AG04449 (cell line): ENCODE measurements at regions not wholly inside any gene's neighbourhood (a gene's known extent, or its start where the extent isn't known, plus 50 kb on each side); places are given as distances from the start of the nearest gene placed in this dataset.

Source experiments
- CTCF ChIA-PET: fragments of 350-600 bp; formaldehyde crosslinking; extraction: SDS; loops from one replicate; lab custom pipeline; 2021; ENCODE audit warnings: antibody characterized with exemption; lab: Yijun Ruan, JAX
- POLR2A ChIA-PET: fragments of 400-600, 350-600 bp; formaldehyde crosslinking; extraction: SDS; loops from one replicate; lab custom pipeline; 2020; ENCODE audit warnings: antibody characterized with exemption, inconsistent platforms; lab: Yijun Ruan, JAX
- DNase-seq: peaks from one replicate; pipeline ENCODE4 v3.0.0-alpha.2; 2010; ENCODE audit warnings: low read depth, low spot score
- H3K4me3 ChIP-seq: 2 replicates; pipeline ENCODE4 v1.5.1; 2011; ENCODE audit warnings: low read depth, mild to moderate bottlenecking, control low read depth, low read length
- TF ChIP-seq, protein P1 (sequence below): IDR thresholded peaks from one replicate; pipeline ENCODE4 v1.5.1; 2011; ENCODE audit warnings: mild to moderate bottlenecking, moderate library complexity, low read length, control low read depth, inconsistent platforms; ENCODE audit not compliant: insufficient read depth; ENCODE audit errors: missing control alignments

DNA sequence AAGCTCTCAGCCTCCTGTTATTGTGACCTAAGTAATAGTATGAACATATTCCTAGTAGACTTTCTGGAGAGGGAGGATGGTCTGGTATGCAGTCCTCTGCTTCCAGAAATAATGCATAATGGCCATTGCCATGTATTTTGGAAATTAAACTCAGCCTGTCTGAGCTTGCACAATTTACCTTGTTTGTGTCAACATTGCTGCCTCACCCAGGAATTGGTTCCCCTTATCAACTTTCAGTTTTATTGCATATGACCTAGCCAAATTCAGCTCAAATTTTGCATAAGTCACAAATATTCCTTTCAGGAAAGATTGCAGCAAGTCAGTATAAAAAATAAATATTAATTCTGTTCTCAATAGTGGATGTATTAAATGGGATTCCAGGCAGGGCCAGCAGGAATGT is 101.9 kb upstream of the SLC5A9 start:
- CTCF ChIA-PET: no interaction called here
- no peak overlapping the region for H3K4me3 ChIP-seq
- no peak for DNase-seq
- TF ChIP-seq, protein P1, sequence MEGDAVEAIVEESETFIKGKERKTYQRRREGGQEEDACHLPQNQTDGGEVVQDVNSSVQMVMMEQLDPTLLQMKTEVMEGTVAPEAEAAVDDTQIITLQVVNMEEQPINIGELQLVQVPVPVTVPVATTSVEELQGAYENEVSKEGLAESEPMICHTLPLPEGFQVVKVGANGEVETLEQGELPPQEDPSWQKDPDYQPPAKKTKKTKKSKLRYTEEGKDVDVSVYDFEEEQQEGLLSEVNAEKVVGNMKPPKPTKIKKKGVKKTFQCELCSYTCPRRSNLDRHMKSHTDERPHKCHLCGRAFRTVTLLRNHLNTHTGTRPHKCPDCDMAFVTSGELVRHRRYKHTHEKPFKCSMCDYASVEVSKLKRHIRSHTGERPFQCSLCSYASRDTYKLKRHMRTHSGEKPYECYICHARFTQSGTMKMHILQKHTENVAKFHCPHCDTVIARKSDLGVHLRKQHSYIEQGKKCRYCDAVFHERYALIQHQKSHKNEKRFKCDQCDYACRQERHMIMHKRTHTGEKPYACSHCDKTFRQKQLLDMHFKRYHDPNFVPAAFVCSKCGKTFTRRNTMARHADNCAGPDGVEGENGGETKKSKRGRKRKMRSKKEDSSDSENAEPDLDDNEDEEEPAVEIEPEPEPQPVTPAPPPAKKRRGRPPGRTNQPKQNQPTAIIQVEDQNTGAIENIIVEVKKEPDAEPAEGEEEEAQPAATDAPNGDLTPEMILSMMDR: no peak
- POLR2A ChIA-PET: no interaction called here

DNA sequence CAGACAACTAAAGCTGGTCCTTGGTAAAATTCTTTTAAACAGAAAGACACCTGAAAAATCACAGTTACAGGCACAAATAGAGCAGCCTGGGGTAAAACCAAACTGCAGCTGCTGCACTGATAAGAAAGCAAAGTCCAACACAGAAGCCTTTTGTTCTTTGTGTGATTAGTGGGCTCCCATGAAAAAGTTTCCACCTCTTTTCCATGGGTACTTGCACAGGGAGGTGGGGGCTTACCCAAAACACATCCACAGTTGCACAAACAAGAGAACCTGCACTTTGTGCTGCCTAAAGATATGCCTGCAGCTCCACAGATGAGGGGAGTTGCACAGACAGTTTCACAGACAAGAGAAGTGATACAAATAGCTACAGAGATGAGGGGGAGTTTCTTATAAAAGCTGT is 106.7 kb upstream of the SLC5A9 start:
- ChIA-PET POLR2A (no interaction called here), CTCF (interaction anchor here (1.5 kb wide), 1 partner anchor 121 kb away, joined by 3 read pairs; no protein-coding TSS in a partner anchor)
- no peak for DNase-seq
- H3K4me3 ChIP-seq: no peak overlapping the region
- TF ChIP-seq, protein P1: no peak

DNA sequence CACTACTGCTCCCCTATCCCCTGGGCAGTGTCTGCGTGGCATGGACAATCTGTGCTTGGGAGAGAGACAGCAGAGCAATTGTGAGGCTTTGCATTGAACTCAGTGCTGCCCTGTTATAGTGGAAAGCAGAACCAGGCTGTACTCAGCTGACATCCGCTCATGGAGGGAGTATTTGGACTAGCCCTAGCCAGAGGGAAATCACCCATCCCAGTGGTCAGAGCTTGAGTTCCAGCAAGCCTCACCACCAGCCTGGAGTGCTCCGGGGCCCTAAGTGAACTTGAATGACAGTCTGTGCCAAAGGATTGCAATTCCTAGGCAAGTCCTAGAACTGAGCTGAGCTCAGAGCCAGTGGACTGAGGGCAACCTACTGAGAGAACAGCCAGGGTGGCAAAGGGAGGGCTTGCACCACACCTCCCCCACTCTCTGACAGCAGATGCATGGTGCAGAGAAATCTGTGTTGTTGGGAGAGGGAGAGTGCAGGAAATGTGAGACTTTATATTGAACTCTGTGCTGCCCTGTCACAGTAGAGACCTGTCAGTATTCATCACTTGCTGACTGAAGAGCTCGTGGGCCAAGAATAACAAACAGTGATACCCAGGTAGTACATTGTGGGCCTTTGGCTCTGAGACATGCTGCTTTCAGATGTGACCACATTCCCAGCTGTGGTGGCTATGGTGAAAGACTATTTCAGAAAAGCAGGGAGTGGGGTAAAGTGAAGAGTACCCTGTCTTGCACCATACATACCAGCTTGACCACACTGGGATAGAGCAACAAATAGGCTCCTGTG is 107.7 kb upstream of the SLC5A9 start:
- no peak overlapping the region for H3K4me3 ChIP-seq
- TF ChIP-seq, protein P1: no peak
- ChIA-PET CTCF (no interaction called here), POLR2A (no interaction called here)
- DNase-seq: no peak

DNA sequence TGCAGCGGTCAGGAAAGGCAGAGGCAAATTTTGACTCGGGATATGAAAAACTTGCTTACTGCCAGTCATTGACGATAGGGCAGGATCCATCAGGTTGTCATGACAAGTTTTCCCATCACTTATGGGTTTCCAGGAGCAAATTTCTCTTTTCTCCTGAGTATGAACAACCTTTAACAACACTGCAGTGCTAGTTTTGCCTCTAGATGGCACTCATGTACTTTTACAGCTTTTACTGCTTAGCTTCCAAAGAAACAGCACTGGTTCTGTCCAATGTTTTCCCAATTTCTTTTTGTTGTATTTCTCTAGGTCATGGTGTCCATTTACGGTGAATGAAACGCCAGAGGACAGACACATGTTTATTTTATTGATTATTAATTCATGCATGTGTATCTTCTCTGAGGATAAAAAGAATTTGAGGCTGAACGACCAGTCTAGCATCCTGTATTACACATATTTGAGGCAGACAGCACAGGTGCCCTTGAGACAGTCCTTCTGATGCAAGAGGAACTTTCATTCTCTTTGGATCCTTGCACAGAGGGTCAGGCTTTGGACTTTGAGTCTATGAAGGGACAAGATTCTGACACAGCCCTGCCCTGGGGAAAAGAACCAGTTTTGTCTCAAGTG is 112.3 kb upstream of the TRABD2B start:
- peak; percentile 14 for DNase-seq
- CTCF ChIA-PET: interaction anchor here (1.0 to 3.4 kb wide), 7 partner anchors 10 to 390 kb away, joined by 3 to 37 read pairs (median 3); no protein-coding TSS in a partner anchor
- no peak overlapping the region for H3K4me3 ChIP-seq
- POLR2A ChIA-PET: no interaction called here
- TF ChIP-seq, protein P1: peak; percentile 56

DNA sequence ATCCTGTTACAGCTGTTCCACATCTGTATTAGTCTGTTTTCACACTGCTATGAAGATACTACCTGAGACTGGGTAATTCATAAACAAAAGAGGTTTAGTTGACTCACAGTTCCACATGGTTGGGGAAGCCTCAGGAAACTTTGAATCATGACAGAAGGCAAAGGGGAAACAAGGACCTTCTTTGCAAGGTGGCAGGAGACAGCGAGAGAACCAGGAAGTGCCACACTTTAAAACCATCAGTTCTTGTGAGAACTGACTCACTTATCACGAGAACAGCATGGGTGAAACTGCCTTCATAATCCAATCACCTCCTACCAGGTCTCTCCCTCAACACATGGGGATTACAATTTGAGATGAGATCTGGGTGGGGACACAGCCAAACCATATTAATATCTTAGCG is 110.3 kb upstream of the TRABD2B start:
- H3K4me3 ChIP-seq: no peak overlapping the region
- DNase-seq: no peak
- CTCF ChIA-PET: no interaction called here
- TF ChIP-seq, protein P1: no peak
- POLR2A ChIA-PET: no interaction called here

DNA sequence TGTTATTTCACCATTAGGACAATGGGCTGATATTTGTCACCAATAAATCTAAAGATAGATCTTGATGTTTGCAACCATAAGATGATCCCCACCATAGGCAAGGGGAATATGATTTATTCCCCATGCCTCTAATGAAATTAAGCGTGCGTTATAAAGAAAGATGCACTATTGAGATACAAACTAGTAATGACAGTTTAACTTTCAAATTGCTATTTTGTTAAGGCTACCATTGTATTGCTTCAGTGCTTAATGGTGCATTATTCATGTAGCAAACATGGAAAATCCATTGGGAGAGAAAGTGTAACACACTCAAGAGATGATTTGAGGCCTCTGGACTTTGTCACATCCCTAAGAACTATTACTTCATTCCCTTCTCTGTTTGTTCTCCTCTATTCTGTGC is 108.9 kb upstream of the TRABD2B start:
- CTCF ChIA-PET: no interaction called here
- no peak for DNase-seq
- no peak overlapping the region for H3K4me3 ChIP-seq
- TF ChIP-seq, protein P1: no peak
- POLR2A ChIA-PET: no interaction called here
